BE2C (cell line): ENCODE measurements at regions not wholly inside any gene's neighbourhood (a gene's known extent, or its start where the extent isn't known, plus 50 kb on each side); places are given as distances from the start of the nearest gene placed in this dataset.

ENCODE experiments used
- DNase-seq: peaks from one replicate; pipeline ENCODE4 v3.0.0-alpha.2; 2020
- H3K27me3 ChIP-seq: fragments of 250-450 bp; sonication (Bioruptor Pico); 2 replicates; pipeline ENCODE4 v1.5.1; 2020; ENCODE audit warnings: mild to moderate bottlenecking
- H3K36me3 ChIP-seq: fragments of 250-450 bp; sonication (Bioruptor Pico); 2 replicates; pipeline ENCODE4 v1.5.1; 2020; ENCODE audit warnings: mild to moderate bottlenecking
- H3K4me1 ChIP-seq: fragments of 250-450 bp; sonication (Bioruptor Pico); 2 replicates; pipeline ENCODE4 v1.5.1; 2020
- H3K4me3 ChIP-seq: 2 replicates; pipeline ENCODE4 v1.5.1; 2011; ENCODE audit warnings: low read depth, low read length
- H3K9me3 ChIP-seq: fragments of 250-450 bp; sonication (Bioruptor Pico); 2 replicates; pipeline ENCODE4 v1.5.1; 2020
- CTCF ChIP-seq: IDR thresholded peaks from 2 replicates; pipeline ENCODE4 v1.5.1; 2012; ENCODE audit warnings: mild to moderate bottlenecking, low read depth, low read length

- no peaks in the 10 kb centered on the region for H3K27me3 ChIP-seq
- TF ChIP-seq CTCF: no peak
- DNase-seq: no peak
- no peak overlapping the region for H3K4me3 ChIP-seq
- no peaks in the 10 kb centered on the region for H3K4me1 ChIP-seq
- no peaks in the 10 kb centered on the region for H3K36me3 ChIP-seq
- H3K9me3 ChIP-seq: no peaks in the 10 kb centered on the region
Measured at GRCh38 chr13:104466016-104466415, 1399.8 kb upstream of the SLC10A2 start.

GRCh38 chr13:104461049-104461448 lies 1394.8 kb upstream of the SLC10A2 start:
- TF ChIP-seq CTCF: no peak
- no peak overlapping the region for H3K4me3 ChIP-seq
- H3K4me1 ChIP-seq: no peaks in the 10 kb centered on the region
- no peak for DNase-seq
- no peaks in the 10 kb centered on the region for H3K27me3 ChIP-seq
- H3K36me3 ChIP-seq: no peaks in the 10 kb centered on the region
- no peaks in the 10 kb centered on the region for H3K9me3 ChIP-seq

GRCh38 chr13:104460554-104460953 lies 1394.3 kb upstream of the SLC10A2 start:
- Histone ChIP-seq H3K27me3 (no peaks in the 10 kb centered on the region), H3K4me1 (no peaks in the 10 kb centered on the region), H3K9me3 (no peaks in the 10 kb centered on the region), H3K36me3 (no peaks in the 10 kb centered on the region), H3K4me3 (no peak overlapping the region)
- no peak for DNase-seq
- TF ChIP-seq CTCF: no peak

GRCh38 chr13:104450006-104450405 lies 1383.8 kb upstream of the SLC10A2 start:
- Histone ChIP-seq H3K9me3 (no peaks in the 10 kb centered on the region), H3K4me3 (no peak overlapping the region), H3K4me1 (no peaks in the 10 kb centered on the region), H3K36me3 (no peaks in the 10 kb centered on the region), H3K27me3 (no peaks in the 10 kb centered on the region)
- no peak for DNase-seq
- no peak for TF ChIP-seq CTCF

- no peak for TF ChIP-seq CTCF
Measured at GRCh38 chr13:104447348-104447747, 1381.1 kb upstream of the SLC10A2 start.

GRCh38 chr13:104442536-104442935 lies 1376.3 kb upstream of the SLC10A2 start:
- DNase-seq: no peak
- no peaks in the 10 kb centered on the region for H3K4me1 ChIP-seq
- H3K27me3 ChIP-seq: no peaks in the 10 kb centered on the region
- no peak overlapping the region for H3K4me3 ChIP-seq
- no peaks in the 10 kb centered on the region for H3K36me3 ChIP-seq
- no peak for TF ChIP-seq CTCF
- no peaks in the 10 kb centered on the region for H3K9me3 ChIP-seq

More at GRCh38 chr13:104447348-104447747, 1381.1 kb upstream of the SLC10A2 start:
- Histone ChIP-seq H3K27me3 (no peaks in the 10 kb centered on the region), H3K36me3 (no peaks in the 10 kb centered on the region), H3K9me3 (no peaks in the 10 kb centered on the region), H3K4me1 (no peaks in the 10 kb centered on the region), H3K4me3 (no peak overlapping the region)
- DNase-seq: no peak
